ENCODE measurements at regions not wholly inside any gene's neighbourhood (a gene's known extent, or its start where the extent isn't known, plus 50 kb on each side); places are given as distances from the start of the nearest gene placed in this dataset.

GRCh38 chr2:41851554-41851953, 196.3 kb upstream of the PKDCC start:
- no peak for DNase-seq (ENCODE audit: low spot score)

GRCh38 chr2:41853427-41854191, 194.2 kb upstream of the PKDCC start:
- DNase-seq (ENCODE audit: low spot score): peak; percentile 59

- no peak for DNase-seq (ENCODE audit: low spot score)
These were observed 193.6 kb upstream of the PKDCC start for GRCh38 chr2:41854227-41854626.

- DNase-seq (ENCODE audit: low spot score): no peak
These were observed 190.9 kb upstream of the PKDCC start for GRCh38 chr2:41856946-41857345.

- no peak for DNase-seq (ENCODE audit: low spot score)
These were observed 188.0 kb upstream of the PKDCC start for GRCh38 chr2:41859615-41860514.

- no peak for DNase-seq (ENCODE audit: low spot score)
These were observed 184.8 kb upstream of the PKDCC start for GRCh38 chr2:41863062-41863461.

GRCh38 chr2:41865263-41865662, 182.6 kb upstream of the PKDCC start:
- DNase-seq (ENCODE audit: low spot score): no peak

GRCh38 chr2:41867553-41867952, 180.3 kb upstream of the PKDCC start:
- no peak for DNase-seq (ENCODE audit: low spot score)

GRCh38 chr2:41869542-41870264, 178.1 kb upstream of the PKDCC start:
- DNase-seq (ENCODE audit: low spot score): peak; percentile 81

GRCh38 chr2:41870265-41870585, 177.6 kb upstream of the PKDCC start:
- no peak for DNase-seq (ENCODE audit: low spot score)

- no peak for DNase-seq (ENCODE audit: low spot score)
These were observed 176.7 kb upstream of the PKDCC start for GRCh38 chr2:41871080-41871479.

- DNase-seq (ENCODE audit: low spot score): no peak
These were observed 175.2 kb upstream of the PKDCC start for GRCh38 chr2:41872646-41873045.

- DNase-seq (ENCODE audit: low spot score): no peak
These were observed 174.5 kb upstream of the PKDCC start for GRCh38 chr2:41873102-41874031.

- no peak for DNase-seq (ENCODE audit: low spot score)
These were observed 170.6 kb upstream of the PKDCC start for GRCh38 chr2:41877114-41877678.

- DNase-seq (ENCODE audit: low spot score): peak; percentile 70
These were observed 169.8 kb upstream of the PKDCC start for GRCh38 chr2:41878056-41878455.

GRCh38 chr2:41878716-41879234, 169.0 kb upstream of the PKDCC start:
- no peak for DNase-seq (ENCODE audit: low spot score)

- DNase-seq (ENCODE audit: low spot score): no peak
These were observed 168.4 kb upstream of the PKDCC start for GRCh38 chr2:41879235-41879916.

GRCh38 chr2:41880561-41881243, 167.1 kb upstream of the PKDCC start:
- no peak for DNase-seq (ENCODE audit: low spot score)

GRCh38 chr2:41881249-41881648, 166.6 kb upstream of the PKDCC start:
- DNase-seq (ENCODE audit: low spot score): no peak

GRCh38 chr2:41884718-41885117, 163.1 kb upstream of the PKDCC start:
- no peak for DNase-seq (ENCODE audit: low spot score)

All from D341Med (cell line).